Liver (tissue), 8 donors: ENCODE measurements at regions not wholly inside any gene's neighbourhood (a gene's known extent, or its start where the extent isn't known, plus 50 kb on each side); places are given as distances from the start of the nearest gene placed in this dataset.

Source experiments
- DNase-seq: peaks from one replicate; pipeline ENCODE4 v3.0.0-alpha.2; 2017; ENCODE audit warnings: low spot score
- H3K27ac ChIP-seq, 2 donors: one replicate each; pipeline ENCODE4 v1.7.0; 2013; ENCODE audit warnings: inconsistent platforms in 2 of 2, low read length in 2 of 2, control low read depth in 1 of 2, low read depth in 1 of 2, mild to moderate bottlenecking in 1 of 2
- H3K27me3 ChIP-seq, 4 donors: one replicate each; pipeline versions ENCODE4 v1.6.1 to v1.7.0; 2013; ENCODE audit warnings: low read length in 3 of 4, inconsistent platforms in 1 of 4, mild to moderate bottlenecking in 1 of 4, moderate library complexity in 1 of 4; ENCODE audit not compliant: control insufficient read depth in 4 of 4, insufficient read depth in 4 of 4
- H3K36me3 ChIP-seq, 4 donors: one replicate each; pipeline versions ENCODE4 v1.6.1 to v1.7.0; 2013; ENCODE audit warnings: low read length in 3 of 4, mild to moderate bottlenecking in 3 of 4, low read depth in 1 of 4, moderate library complexity in 1 of 4; ENCODE audit not compliant: control insufficient read depth in 4 of 4, insufficient read depth in 3 of 4
- H3K4me1 ChIP-seq, 4 donors: one replicate each; pipeline versions ENCODE4 v1.6.1 to v1.7.0; 2013; ENCODE audit warnings: low read length in 3 of 4, mild to moderate bottlenecking in 3 of 4, moderate library complexity in 1 of 4; ENCODE audit not compliant: control insufficient read depth in 4 of 4, insufficient read depth in 4 of 4
- H3K4me3 ChIP-seq, 3 donors: one replicate each; pipeline versions ENCODE4 v1.6.1 to v1.7.0; 2013; ENCODE audit warnings: low read length in 3 of 3, control low read depth in 1 of 3, low read depth in 1 of 3, mild to moderate bottlenecking in 1 of 3
- H3K9ac ChIP-seq, 2 donors: one replicate each; pipeline ENCODE4 v1.7.0; 2013; ENCODE audit warnings: low read length in 2 of 2, mild to moderate bottlenecking in 2 of 2, moderate library complexity in 2 of 2, control low read depth in 1 of 2, low read depth in 1 of 2
- H3K9me3 ChIP-seq, 4 donors: one replicate each; pipeline versions ENCODE4 v1.6.1 to v1.7.0; 2013; ENCODE audit warnings: low read length in 3 of 4; ENCODE audit not compliant: control insufficient read depth in 4 of 4
- EGR1 ChIP-seq, 2 donors: IDR thresholded peaks; 2 replicates each; pipeline ENCODE4 v1.6.1; 2016 to 2018; ENCODE audit warnings: antibody characterized with exemption in 2 of 2, low read depth in 2 of 2
- FOXA2 ChIP-seq: IDR thresholded peaks from 2 replicates; pipeline ENCODE4 v1.6.1; 2016; ENCODE audit warnings: antibody characterized with exemption
- GABPA ChIP-seq, 2 donors: IDR thresholded peaks in 1 of 2; conservative IDR thresholded peaks in 1 of 2; 2 replicates each; pipeline ENCODE4 v1.6.1; 2016; ENCODE audit warnings: antibody characterized with exemption in 2 of 2, mild to moderate bottlenecking in 1 of 2, moderate library complexity in 1 of 2
- HNF4A ChIP-seq, 2 donors: conservative IDR thresholded peaks; 2 replicates each; pipeline ENCODE4 v1.6.1; 2016; ENCODE audit warnings: antibody characterized with exemption in 2 of 2, mild to moderate bottlenecking in 2 of 2
- HNF4G ChIP-seq: IDR thresholded peaks from 2 replicates; pipeline ENCODE4 v1.6.1; 2016; ENCODE audit warnings: antibody characterized with exemption
- JUND ChIP-seq, 2 donors: IDR thresholded peaks; 2 replicates each; pipeline ENCODE4 v1.6.1; 2016; ENCODE audit warnings: antibody characterized with exemption in 2 of 2
- RAD21 ChIP-seq, 2 donors: IDR thresholded peaks; 2 replicates each; pipeline ENCODE4 v1.6.1; 2016; ENCODE audit warnings: antibody characterized with exemption in 2 of 2, mild to moderate bottlenecking in 2 of 2
- RXRA ChIP-seq, 2 donors: IDR thresholded peaks; 2 replicates each; pipeline ENCODE4 v1.6.1; 2017 to 2018; ENCODE audit warnings: antibody characterized with exemption in 2 of 2, mild to moderate bottlenecking in 1 of 2
- SP1 ChIP-seq: IDR thresholded peaks from 2 replicates; pipeline ENCODE4 v1.6.1; 2018; ENCODE audit warnings: antibody characterized with exemption, mild to moderate bottlenecking
- TAF1 ChIP-seq: conservative IDR thresholded peaks from 2 replicates; pipeline ENCODE4 v1.6.1; 2016; ENCODE audit warnings: antibody characterized with exemption, mild to moderate bottlenecking
- YY1 ChIP-seq: IDR thresholded peaks from 2 replicates; pipeline ENCODE4 v1.6.1; 2016; ENCODE audit warnings: antibody characterized with exemption, mild to moderate bottlenecking
- WGBS: extraction: QIAGEN DNeasy Blood & Tissue Kit; methylation state at CpG from one replicate; pipeline ENCODE4 v1.1.7; 2013; 5-methylcytosine and 5-hydroxymethylcytosine counted together
- TF ChIP-seq, protein P1 (sequence below): IDR thresholded peaks from 2 replicates; pipeline ENCODE4 v1.6.1; 2016; ENCODE audit warnings: antibody characterized with exemption
- TF ChIP-seq, protein P2 (sequence below): fragments of 150-350 bp; IDR thresholded peaks from 2 replicates; pipeline ENCODE4 v1.5.1; 2017; ENCODE audit warnings: improper control_type of control experiment, low read depth, low read length; ENCODE audit not compliant: missing input control
- TF ChIP-seq, protein P3 (sequence below): IDR thresholded peaks from 2 replicates; pipeline ENCODE4 v1.6.1; 2016; ENCODE audit warnings: antibody characterized with exemption, mild to moderate bottlenecking
- donor health status: healthy.
- donor health status: healthy.
- donor health status: healthy.
- donor health status: healthy.
- donor health status: healthy.

GRCh38 chr3:75325716-75326115 is 338.4 kb upstream of the FRG2C start:
- H3K4me3 ChIP-seq, result no peak overlapping the region
- TF ChIP-seq, protein P1, sequence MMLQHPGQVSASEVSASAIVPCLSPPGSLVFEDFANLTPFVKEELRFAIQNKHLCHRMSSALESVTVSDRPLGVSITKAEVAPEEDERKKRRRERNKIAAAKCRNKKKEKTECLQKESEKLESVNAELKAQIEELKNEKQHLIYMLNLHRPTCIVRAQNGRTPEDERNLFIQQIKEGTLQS, result no peak
- TF ChIP-seq, protein P2, sequence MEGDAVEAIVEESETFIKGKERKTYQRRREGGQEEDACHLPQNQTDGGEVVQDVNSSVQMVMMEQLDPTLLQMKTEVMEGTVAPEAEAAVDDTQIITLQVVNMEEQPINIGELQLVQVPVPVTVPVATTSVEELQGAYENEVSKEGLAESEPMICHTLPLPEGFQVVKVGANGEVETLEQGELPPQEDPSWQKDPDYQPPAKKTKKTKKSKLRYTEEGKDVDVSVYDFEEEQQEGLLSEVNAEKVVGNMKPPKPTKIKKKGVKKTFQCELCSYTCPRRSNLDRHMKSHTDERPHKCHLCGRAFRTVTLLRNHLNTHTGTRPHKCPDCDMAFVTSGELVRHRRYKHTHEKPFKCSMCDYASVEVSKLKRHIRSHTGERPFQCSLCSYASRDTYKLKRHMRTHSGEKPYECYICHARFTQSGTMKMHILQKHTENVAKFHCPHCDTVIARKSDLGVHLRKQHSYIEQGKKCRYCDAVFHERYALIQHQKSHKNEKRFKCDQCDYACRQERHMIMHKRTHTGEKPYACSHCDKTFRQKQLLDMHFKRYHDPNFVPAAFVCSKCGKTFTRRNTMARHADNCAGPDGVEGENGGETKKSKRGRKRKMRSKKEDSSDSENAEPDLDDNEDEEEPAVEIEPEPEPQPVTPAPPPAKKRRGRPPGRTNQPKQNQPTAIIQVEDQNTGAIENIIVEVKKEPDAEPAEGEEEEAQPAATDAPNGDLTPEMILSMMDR, result no peak
- TF ChIP-seq, protein P3, sequence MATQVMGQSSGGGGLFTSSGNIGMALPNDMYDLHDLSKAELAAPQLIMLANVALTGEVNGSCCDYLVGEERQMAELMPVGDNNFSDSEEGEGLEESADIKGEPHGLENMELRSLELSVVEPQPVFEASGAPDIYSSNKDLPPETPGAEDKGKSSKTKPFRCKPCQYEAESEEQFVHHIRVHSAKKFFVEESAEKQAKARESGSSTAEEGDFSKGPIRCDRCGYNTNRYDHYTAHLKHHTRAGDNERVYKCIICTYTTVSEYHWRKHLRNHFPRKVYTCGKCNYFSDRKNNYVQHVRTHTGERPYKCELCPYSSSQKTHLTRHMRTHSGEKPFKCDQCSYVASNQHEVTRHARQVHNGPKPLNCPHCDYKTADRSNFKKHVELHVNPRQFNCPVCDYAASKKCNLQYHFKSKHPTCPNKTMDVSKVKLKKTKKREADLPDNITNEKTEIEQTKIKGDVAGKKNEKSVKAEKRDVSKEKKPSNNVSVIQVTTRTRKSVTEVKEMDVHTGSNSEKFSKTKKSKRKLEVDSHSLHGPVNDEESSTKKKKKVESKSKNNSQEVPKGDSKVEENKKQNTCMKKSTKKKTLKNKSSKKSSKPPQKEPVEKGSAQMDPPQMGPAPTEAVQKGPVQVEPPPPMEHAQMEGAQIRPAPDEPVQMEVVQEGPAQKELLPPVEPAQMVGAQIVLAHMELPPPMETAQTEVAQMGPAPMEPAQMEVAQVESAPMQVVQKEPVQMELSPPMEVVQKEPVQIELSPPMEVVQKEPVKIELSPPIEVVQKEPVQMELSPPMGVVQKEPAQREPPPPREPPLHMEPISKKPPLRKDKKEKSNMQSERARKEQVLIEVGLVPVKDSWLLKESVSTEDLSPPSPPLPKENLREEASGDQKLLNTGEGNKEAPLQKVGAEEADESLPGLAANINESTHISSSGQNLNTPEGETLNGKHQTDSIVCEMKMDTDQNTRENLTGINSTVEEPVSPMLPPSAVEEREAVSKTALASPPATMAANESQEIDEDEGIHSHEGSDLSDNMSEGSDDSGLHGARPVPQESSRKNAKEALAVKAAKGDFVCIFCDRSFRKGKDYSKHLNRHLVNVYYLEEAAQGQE, result no peak
- no peak for TF ChIP-seq RAD21 (IDR thresholded peaks at IDR 0.05)
- TF ChIP-seq GABPA (IDR thresholded peaks at IDR 0.05 in 1 of 2, conservative IDR thresholded peaks at IDR 0.05 in 1 of 2), result no peak
- no peak for TF ChIP-seq YY1
- TF ChIP-seq FOXA2, result no peak
- TF ChIP-seq JUND (IDR thresholded peaks at IDR 0.05), result no peak
- no peak for TF ChIP-seq RXRA (IDR thresholded peaks at IDR 0.05)
- TF ChIP-seq HNF4G, result no peak
- no peak for TF ChIP-seq SP1
- no peak for TF ChIP-seq TAF1
- no peak for TF ChIP-seq HNF4A (conservative IDR thresholded peaks at IDR 0.05)
- no peak for TF ChIP-seq EGR1 (IDR thresholded peaks at IDR 0.05; ENCODE audit: low read depth in 2 of 2)
- H3K27me3 ChIP-seq, result no peaks in the 10 kb centered on the region
- H3K4me1 ChIP-seq, result no peaks in the 10 kb centered on the region
- WGBS, result 59% methylated on average over 2 of the region's 2 CpGs
- no peak overlapping the region for H3K9ac ChIP-seq
- no peaks in the 10 kb centered on the region for H3K36me3 ChIP-seq
- no peak overlapping the region for H3K27ac ChIP-seq
- no peaks in the 10 kb centered on the region for H3K9me3 ChIP-seq
- no peak for DNase-seq

DNA sequence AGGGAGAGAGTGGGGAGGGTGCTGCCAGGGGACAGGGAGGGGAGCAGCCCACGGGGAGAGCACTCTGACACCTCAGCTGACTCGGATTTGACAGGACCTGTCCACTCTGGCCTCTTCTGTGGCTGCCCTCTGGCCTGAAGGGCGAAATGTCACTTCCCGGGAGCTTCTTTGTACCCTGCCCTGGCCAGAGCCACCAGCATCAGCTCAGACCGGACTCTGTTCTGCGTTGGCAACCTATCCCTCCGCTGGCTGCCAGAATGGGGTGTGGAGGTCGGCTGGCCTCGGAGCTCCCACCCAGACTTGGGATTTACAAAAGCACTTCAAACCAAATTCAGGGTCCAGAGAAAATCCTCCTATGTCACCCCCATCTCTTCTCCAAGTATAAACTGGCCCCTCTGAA is 336.7 kb upstream of the FRG2C start:
- no peaks in the 10 kb centered on the region for H3K4me1 ChIP-seq
- WGBS, result 38% methylated on average over 9 of the region's 9 CpGs
- no peak overlapping the region for H3K4me3 ChIP-seq
- H3K36me3 ChIP-seq, result no peaks in the 10 kb centered on the region
- H3K9ac ChIP-seq, result no peak overlapping the region
- TF ChIP-seq RXRA (IDR thresholded peaks at IDR 0.05) (no peak), HNF4A (conservative IDR thresholded peaks at IDR 0.05) (peak in 1 of 2 donors; percentile 39)
- no peak for DNase-seq
- no peak overlapping the region for H3K27ac ChIP-seq
- no peaks in the 10 kb centered on the region for H3K9me3 ChIP-seq
- no peaks in the 10 kb centered on the region for H3K27me3 ChIP-seq
